Kidney epithelial cell (primary cell): ENCODE measurements at regions not wholly inside any gene's neighbourhood (a gene's known extent, or its start where the extent isn't known, plus 50 kb on each side); places are given as distances from the start of the nearest gene placed in this dataset.

Source experiments
- DNase-seq: peaks from one replicate; pipeline ENCODE4 v3.0.0-alpha.2; 2010; ENCODE audit warnings: low read depth
- H3K27me3 ChIP-seq: 2 replicates; pipeline ENCODE4 v1.6.0; 2011; ENCODE audit warnings: low read length; ENCODE audit not compliant: control insufficient read depth, insufficient read depth
- H3K36me3 ChIP-seq: 2 replicates; pipeline ENCODE4 v1.5.1; 2011; ENCODE audit warnings: low read length; ENCODE audit not compliant: control insufficient read depth, insufficient read depth
- H3K4me3 ChIP-seq: 2 replicates; pipeline ENCODE4 v1.5.1; 2011; ENCODE audit warnings: low read depth, mild to moderate bottlenecking, control low read depth, low read length
- TF ChIP-seq, protein P1 (sequence below): IDR thresholded peaks from 2 replicates; pipeline ENCODE4 v1.5.1; 2011; ENCODE audit warnings: mild to moderate bottlenecking, moderate library complexity, low read length, control low read depth, inconsistent platforms; ENCODE audit not compliant: insufficient read depth, poor library complexity, severe bottlenecking

DNA sequence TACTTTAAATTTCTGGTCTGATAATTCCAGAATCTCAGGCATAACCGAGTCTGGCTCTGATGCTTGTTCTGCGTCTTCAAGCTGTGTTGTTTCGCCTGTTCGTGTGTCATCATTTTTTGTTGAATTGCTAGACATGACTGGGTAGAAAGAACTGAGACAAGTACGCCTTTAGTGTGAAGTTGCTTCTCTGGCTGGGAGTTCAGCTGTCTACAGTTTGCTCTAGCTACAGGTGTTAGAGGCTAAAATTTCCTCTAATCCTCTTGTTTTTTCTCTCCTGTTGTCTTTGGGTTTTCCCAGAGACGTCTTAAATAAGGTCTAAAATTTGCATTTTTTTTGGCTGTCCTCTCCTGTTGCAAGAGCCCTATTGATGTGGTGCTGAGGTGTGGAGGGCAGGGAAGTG is 100.3 kb downstream of the FAM50B start:
- no peaks in the 10 kb centered on the region for H3K27me3 ChIP-seq
- TF ChIP-seq, protein P1, sequence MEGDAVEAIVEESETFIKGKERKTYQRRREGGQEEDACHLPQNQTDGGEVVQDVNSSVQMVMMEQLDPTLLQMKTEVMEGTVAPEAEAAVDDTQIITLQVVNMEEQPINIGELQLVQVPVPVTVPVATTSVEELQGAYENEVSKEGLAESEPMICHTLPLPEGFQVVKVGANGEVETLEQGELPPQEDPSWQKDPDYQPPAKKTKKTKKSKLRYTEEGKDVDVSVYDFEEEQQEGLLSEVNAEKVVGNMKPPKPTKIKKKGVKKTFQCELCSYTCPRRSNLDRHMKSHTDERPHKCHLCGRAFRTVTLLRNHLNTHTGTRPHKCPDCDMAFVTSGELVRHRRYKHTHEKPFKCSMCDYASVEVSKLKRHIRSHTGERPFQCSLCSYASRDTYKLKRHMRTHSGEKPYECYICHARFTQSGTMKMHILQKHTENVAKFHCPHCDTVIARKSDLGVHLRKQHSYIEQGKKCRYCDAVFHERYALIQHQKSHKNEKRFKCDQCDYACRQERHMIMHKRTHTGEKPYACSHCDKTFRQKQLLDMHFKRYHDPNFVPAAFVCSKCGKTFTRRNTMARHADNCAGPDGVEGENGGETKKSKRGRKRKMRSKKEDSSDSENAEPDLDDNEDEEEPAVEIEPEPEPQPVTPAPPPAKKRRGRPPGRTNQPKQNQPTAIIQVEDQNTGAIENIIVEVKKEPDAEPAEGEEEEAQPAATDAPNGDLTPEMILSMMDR: no peak
- no peaks in the 10 kb centered on the region for H3K36me3 ChIP-seq
- no peak for DNase-seq
- no peak overlapping the region for H3K4me3 ChIP-seq

DNA sequence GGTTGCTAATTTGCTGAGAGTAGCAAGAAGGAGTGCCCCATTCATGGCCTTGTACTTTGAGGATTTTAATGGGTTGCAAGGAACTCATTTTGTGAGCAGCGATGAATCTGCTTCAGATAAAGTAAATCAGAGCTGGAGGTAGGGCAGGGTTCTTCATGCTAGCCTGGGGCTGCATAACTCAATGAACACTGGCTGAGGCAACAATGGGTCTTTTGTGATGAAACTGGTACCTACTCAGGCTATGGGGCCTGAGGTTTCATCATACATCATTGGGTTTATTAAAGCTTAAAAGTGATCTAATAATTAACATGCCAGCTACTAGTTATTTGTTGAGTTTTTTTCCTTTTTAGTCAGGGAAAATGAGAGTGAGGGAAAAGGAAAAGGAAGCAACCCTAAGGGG is 106.9 kb downstream of the FAM50B start:
- H3K4me3 ChIP-seq: no peak overlapping the region
- H3K36me3 ChIP-seq: no peaks in the 10 kb centered on the region
- TF ChIP-seq, protein P1: no peak
- DNase-seq: no peak
- no peaks in the 10 kb centered on the region for H3K27me3 ChIP-seq

DNA sequence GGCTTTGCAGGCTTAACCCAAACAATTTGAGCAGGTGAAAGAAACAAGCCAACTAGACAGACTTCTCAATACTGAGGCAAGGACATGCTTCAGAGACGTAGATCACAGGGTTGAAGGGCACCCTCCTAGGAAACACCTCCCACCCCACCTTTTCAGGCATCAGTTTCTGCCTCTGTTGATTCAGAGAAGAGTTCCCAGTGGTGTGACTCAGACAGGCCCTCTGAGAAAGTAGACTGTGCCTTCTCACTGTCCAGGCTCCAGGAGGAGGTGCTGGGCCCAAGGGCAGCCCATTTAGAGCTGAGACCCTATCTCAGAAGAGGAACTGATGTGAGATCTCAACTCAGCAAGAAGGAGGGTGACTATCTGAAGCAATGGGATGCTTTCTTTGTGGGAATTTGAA is 108.1 kb downstream of the FAM50B start:
- Histone ChIP-seq H3K36me3 (no peaks in the 10 kb centered on the region), H3K4me3 (no peak overlapping the region), H3K27me3 (no peaks in the 10 kb centered on the region)
- no peak for DNase-seq
- TF ChIP-seq, protein P1: no peak

DNA sequence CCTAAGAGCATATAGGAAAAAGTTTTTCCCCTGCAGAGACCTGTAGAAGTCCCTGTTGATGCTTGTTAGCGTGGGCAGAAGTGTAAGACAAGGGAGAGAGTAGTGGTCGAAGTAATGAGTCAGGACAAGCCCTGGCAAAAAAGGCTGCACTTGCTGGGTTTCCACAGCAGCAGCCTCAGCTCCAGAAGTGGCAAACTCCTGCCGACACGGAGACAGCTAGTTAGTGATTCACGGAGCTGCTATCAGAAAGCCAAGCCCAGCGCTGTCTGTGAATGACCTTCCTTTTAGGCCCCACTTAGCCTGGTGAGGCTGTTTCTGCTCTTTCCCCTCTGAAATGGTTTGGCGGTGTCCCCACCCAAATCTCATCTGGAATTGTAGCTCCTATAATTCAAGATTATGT is 109.1 kb downstream of the FAM50B start:
- H3K4me3 ChIP-seq: no peak overlapping the region
- no peak for DNase-seq
- no peaks in the 10 kb centered on the region for H3K36me3 ChIP-seq
- no peaks in the 10 kb centered on the region for H3K27me3 ChIP-seq
- TF ChIP-seq, protein P1: no peak

DNA sequence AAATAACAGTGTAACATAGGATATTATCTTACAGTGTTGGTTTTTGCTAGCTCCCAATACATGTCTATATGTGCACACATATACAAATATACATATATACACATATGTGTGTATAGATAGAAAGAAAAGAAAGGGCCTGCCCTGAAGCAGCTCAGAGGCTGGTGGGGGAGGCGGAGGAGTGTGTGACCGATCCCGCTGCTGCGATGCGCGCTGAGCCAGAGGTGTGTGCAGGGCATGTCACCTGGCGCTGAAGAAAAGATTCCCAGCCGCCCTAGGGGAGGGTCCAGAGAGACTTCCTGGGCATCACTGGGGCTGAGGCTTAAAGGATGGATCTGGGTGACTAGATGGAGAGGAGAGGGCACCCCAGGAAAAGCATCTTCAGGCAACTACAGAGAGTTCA is 110.2 kb downstream of the FAM50B start:
- H3K4me3 ChIP-seq: no peak overlapping the region

DNA sequence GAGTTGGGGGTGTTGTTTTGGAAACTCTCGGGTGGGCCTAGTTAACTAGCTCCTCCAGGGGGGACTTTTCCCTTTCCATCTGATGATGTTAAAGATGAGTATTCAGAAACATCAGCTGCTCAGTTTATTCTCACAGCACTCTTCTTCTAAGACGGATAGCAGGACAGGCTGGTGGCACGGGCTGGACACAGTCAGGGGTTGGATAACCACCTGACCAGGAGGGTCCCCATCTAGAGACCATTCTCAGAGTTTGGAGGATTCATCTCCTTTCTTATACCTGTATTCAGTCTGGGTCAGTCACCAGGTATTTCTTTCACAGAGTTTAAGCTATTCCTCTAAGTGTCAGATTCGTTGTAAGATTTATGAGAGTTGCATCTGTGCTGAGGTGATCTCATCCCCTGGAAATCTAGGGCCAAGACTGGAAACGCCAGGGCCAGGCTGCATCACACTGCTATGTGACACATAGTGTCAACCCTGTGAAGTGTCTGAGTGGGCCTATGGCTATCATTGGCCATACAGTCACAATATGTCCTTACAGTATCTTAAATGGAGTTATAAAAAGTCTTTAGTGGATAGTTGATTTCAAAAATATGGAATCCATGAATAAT is 111.7 kb downstream of the FAM50B start:
- H3K27me3 ChIP-seq: no peaks in the 10 kb centered on the region
- H3K4me3 ChIP-seq: no peak overlapping the region
- no peak for DNase-seq
- no peaks in the 10 kb centered on the region for H3K36me3 ChIP-seq
- TF ChIP-seq, protein P1: no peak

More for the DNA sequence above, 110.2 kb downstream of the FAM50B start:
- DNase-seq: no peak
- no peaks in the 10 kb centered on the region for H3K36me3 ChIP-seq
- TF ChIP-seq, protein P1: no peak
- no peaks in the 10 kb centered on the region for H3K27me3 ChIP-seq
